Lower lobe of right lung (tissue), 2 donors: ENCODE measurements at regions not wholly inside any gene's neighbourhood (a gene's known extent, or its start where the extent isn't known, plus 50 kb on each side); places are given as distances from the start of the nearest gene placed in this dataset.

Experiments
- ATAC-seq, 2 donors: fragments of 200-7000 bp; cut with Tn5 transposase; one replicate each; pipeline ENCODE4 v1.9.1; 2020 to 2022; ENCODE audit warnings: mild to moderate bottlenecking in 2 of 2, moderate library complexity in 2 of 2
- DNase-seq: peaks from one replicate; pipeline ENCODE4 v3.0.0-alpha.2; 2020
- H3K27ac ChIP-seq: fragments of 200-600 bp; one replicate; pipeline ENCODE4 v1.8.0; 2022
- H3K27me3 ChIP-seq: fragments of 200-600 bp; one replicate; pipeline ENCODE4 v1.8.0; 2022; ENCODE audit warnings: low read depth
- H3K36me3 ChIP-seq: fragments of 200-600 bp; one replicate; pipeline ENCODE4 v1.8.0; 2022; ENCODE audit warnings: mild to moderate bottlenecking
- H3K4me1 ChIP-seq: fragments of 200-600 bp; one replicate; pipeline ENCODE4 v1.8.0; 2022
- H3K4me3 ChIP-seq: fragments of 200-600 bp; one replicate; pipeline ENCODE4 v1.8.0; 2022; ENCODE audit warnings: mild to moderate bottlenecking
- H3K9me3 ChIP-seq: fragments of 200-600 bp; one replicate; pipeline ENCODE4 v1.8.0; 2022
- CTCF ChIP-seq: fragments of 200-600 bp; IDR thresholded peaks from one replicate; pipeline ENCODE4 v1.8.0; 2022; ENCODE audit warnings: antibody characterized with exemption, mild to moderate bottlenecking
- intact Hi-C: fragments of 100-400 bp; cut with DNase I; formaldehyde crosslinking; loops from one replicate; pipeline ENCODE4 v1.11.0; 2022
- donor health status: DM: no; HTN: yes; CAD: no; lungs with severe emphysema.

DNA sequence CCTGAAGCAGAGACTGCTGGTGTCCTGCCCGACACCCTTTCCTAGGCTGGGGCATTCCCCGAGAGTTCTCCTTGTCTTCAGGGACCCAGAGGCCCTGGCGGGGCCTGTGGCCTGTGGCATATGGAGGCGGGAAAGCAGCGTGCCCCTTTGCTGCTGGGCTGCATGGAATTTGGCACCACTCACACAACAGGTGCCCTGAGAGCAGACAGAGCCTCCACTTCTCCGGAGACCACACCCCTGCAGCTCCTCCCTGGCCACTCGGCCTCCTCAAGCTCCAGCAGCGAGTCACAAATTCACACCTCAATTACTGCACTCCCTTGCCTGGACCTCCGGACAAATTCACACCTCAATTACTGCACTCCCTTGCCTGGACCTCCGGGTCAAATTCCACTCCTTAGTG lies 1375.2 kb downstream of the TBC1D22A start:
- no peaks in the 10 kb centered on the region for H3K36me3 ChIP-seq
- peaks cover 7% of the 10 kb centered on the region for H3K9me3 ChIP-seq
- H3K4me3 ChIP-seq: no peak overlapping the region
- no peaks in the 10 kb centered on the region for H3K27me3 ChIP-seq
- no peak for ATAC-seq
- intact Hi-C loops: no loop called here
- no peaks in the 10 kb centered on the region for H3K4me1 ChIP-seq
- no peak overlapping the region for H3K27ac ChIP-seq
- DNase-seq: no peak
- TF ChIP-seq CTCF: no peak

- Histone ChIP-seq H3K27me3 (no peaks in the 10 kb centered on the region), H3K36me3 (no peaks in the 10 kb centered on the region), H3K9me3 (peaks cover 7% of the 10 kb centered on the region), H3K4me1 (no peaks in the 10 kb centered on the region), H3K27ac (no peak overlapping the region), H3K4me3 (no peak overlapping the region)
- intact Hi-C loops: no loop called here
- no peak for ATAC-seq
- TF ChIP-seq CTCF: no peak
- DNase-seq: no peak
Measured at GRCh38 chr22:48135592-48135991, 1373.1 kb downstream of the TBC1D22A start.

GRCh38 chr22:48125416-48125815 lies 1363.0 kb downstream of the TBC1D22A start:
- no peak overlapping the region for H3K27ac ChIP-seq
- H3K4me1 ChIP-seq: no peaks in the 10 kb centered on the region
- peaks cover 5% of the 10 kb centered on the region for H3K27me3 ChIP-seq
- no peak for TF ChIP-seq CTCF
- H3K36me3 ChIP-seq: no peaks in the 10 kb centered on the region
- DNase-seq (no peak), ATAC-seq (no peak)
- intact Hi-C loops: no loop called here
- no peaks in the 10 kb centered on the region for H3K9me3 ChIP-seq
- H3K4me3 ChIP-seq: no peak overlapping the region

DNA sequence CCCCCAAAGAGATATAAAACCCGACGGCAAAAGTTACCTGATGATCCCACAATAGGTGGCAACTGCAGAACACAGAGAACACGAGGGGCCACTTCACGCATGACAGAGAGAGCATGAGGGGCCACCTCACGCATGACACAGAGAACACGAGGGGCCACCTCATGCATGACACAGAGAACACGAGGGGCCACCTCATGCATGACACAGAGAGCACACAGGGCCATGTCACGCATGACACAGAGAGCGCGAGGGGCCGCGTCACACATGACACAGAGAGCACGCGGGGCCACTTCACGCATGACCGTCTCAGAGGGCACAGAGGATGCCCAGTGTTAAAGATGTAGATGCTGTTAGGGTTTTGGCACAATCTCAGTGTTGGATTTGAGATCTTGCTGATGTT lies 1359.5 kb downstream of the TBC1D22A start:
- H3K27ac ChIP-seq: no peak overlapping the region
- ATAC-seq: no peak
- no peaks in the 10 kb centered on the region for H3K27me3 ChIP-seq
- H3K36me3 ChIP-seq: no peaks in the 10 kb centered on the region
- intact Hi-C loops: no loop called here
- no peaks in the 10 kb centered on the region for H3K9me3 ChIP-seq
- no peak for DNase-seq
- no peak overlapping the region for H3K4me3 ChIP-seq
- TF ChIP-seq CTCF: no peak
- H3K4me1 ChIP-seq: no peaks in the 10 kb centered on the region

DNA sequence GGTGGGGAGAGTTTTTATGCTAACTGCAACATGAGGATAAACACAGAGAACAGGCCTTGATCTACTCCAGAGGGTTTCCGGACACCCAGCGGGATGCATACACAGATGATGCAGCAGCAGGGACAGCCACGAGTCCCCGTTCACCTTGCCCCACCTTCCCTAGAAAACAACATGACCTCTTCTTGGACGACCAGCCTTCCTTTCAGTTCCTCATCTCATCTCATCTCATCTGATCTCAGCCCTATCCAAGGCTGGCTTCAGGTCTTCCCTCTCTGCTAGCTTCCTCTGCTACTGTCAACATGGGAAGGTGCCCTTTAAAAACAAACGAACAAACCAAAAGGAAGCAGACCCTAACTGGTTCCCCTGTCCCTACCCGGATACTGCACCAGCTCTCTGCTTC lies 1356.2 kb downstream of the TBC1D22A start:
- TF ChIP-seq CTCF: no peak
- Histone ChIP-seq H3K27ac (no peak overlapping the region), H3K4me1 (no peaks in the 10 kb centered on the region), H3K4me3 (no peak overlapping the region), H3K9me3 (no peaks in the 10 kb centered on the region), H3K27me3 (no peaks in the 10 kb centered on the region), H3K36me3 (no peaks in the 10 kb centered on the region)
- no peak for ATAC-seq
- no peak for DNase-seq
- intact Hi-C loops: no loop called here

DNA sequence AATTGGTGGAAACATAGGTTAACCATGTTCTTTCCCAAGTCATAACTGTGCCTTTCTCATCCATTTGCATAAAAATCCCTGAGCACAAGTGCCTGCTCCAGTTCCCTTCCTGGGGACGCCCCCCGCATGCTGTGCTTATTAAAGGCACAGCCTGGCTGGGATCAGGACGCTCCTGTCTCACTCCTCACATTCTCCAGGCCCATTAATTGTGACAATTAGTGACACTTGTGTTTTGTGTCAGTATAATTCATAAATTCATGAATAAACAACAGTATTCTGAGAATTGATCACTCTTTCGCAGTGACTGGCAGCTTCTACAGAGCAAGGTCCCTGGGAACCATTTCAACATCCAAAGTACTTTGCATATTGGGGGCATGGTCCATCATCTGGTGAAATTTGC lies 1354.4 kb downstream of the TBC1D22A start:
- Histone ChIP-seq H3K4me1 (no peaks in the 10 kb centered on the region), H3K4me3 (no peak overlapping the region), H3K27ac (no peak overlapping the region), H3K9me3 (no peaks in the 10 kb centered on the region), H3K36me3 (no peaks in the 10 kb centered on the region), H3K27me3 (no peaks in the 10 kb centered on the region)
- DNase-seq: no peak
- no peak for ATAC-seq
- intact Hi-C loops: no loop called here
- TF ChIP-seq CTCF: no peak
